HG03457 (cell line): ENCODE measurements at regions not wholly inside any gene's neighbourhood (a gene's known extent, or its start where the extent isn't known, plus 50 kb on each side); places are given as distances from the start of the nearest gene placed in this dataset.

Source experiments
- ATAC-seq: cut with Tn5 transposase; IDR thresholded peaks from one replicate; pipeline ENCODE4 v1.9.1; 2021; ENCODE audit warnings: moderate number of reproducible peaks; ENCODE audit not compliant: unreplicated experiment

GRCh38 chr18:78739882-78740677, 239.5 kb upstream of the SALL3 start:
- no peak for ATAC-seq

DNA sequence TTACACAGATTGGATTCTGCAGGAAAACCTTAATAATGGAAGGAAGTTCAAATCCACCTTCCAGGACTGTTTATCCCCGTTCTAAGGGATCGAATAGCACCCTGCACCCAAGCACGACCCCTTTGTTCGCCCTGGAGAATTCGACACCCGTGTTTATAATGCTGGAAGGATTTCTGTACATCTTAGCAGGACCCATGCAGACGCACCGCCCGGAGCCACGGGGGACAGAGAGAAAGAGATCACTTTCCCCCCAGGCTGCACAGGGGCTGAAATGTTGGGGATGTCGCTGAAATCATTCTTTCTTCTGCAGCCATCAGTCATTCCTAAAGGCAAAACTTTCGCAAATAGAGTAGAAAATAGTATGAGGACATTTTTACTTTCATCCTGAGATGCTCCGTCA, 238.7 kb upstream of the SALL3 start:
- no peak for ATAC-seq

DNA sequence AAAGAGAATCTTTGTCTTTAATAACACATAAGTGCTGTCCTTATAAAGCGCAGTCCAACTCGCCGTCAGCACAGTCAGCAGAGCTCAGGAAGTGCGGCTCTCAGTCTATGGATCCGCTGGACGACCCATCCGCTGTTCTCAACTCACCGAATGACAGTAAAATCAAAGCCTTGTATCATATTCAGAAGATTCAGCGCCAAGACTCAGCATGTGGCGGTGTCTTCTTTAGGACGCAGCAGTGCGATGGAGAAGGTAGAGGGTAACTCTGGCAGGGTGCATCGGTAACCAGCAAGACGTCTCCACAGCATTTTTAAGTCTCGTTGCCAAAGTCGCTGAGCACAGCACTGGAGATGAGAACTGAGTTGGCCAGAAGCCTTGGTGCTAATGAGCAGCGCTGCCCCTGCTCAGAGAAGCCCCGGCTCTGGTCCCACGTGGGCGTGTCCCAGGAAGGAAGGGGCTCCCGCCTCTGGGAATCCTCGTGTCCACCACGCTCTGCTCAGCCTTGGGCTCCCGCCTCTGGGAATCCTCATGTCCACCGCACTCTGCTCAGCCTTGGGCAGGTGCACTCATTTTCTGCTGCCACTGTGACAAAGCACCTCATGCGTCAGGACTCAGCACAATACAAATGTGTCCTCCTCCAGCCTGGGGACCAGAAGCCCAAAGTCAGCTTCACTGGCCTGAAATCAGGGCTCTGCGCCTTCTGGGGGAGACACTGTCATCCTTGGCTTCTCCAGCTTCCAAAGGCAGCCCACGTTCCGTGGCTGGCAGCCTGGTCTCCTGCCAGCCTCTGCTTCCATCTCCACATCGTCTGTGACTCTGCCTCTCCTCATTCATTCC, 238.0 kb upstream of the SALL3 start:
- ATAC-seq, result no peak

- ATAC-seq, result no peak
These were observed 237.3 kb upstream of the SALL3 start for GRCh38 chr18:78742218-78742745.

DNA sequence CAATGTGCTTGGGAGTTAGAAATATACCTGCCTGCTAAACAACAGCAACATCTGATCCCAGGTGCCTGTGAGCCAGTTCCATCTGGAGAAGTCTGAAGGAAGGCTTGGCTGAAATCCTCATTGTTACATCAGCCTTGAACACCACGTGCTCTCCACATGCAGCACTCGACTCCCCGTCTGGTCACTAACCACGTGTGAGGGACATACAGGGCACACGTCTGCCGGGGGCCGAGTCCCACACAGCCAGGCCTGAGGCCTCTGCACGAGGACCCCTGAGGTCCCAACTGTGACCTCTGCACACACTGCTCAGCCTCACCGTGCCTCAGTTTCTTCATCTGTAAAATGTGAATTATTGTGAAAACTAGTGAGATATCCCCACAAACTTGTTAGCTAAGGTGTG, 236.5 kb upstream of the SALL3 start:
- no peak for ATAC-seq

GRCh38 chr18:78751664-78752063, 228.0 kb upstream of the SALL3 start:
- ATAC-seq, result no peak

DNA sequence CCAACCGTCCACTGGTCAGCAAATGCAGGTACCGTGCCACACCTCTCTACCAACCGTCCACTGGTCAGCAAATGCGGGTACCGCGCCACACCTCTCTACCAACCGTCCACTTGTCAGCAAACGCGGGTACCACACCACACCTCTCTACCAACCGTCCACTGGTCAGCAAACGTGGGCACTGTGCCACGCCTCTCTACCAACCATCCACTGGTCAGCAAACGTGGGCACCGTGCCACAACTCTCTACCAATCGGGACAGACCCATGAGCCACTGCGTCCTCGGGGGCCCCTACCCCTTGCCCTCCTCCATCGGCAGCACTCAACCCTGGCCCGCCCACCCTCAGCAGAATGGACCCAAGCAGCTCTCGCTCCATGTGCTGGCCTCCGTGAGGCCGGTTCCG, 226.4 kb upstream of the SALL3 start:
- no peak for ATAC-seq

DNA sequence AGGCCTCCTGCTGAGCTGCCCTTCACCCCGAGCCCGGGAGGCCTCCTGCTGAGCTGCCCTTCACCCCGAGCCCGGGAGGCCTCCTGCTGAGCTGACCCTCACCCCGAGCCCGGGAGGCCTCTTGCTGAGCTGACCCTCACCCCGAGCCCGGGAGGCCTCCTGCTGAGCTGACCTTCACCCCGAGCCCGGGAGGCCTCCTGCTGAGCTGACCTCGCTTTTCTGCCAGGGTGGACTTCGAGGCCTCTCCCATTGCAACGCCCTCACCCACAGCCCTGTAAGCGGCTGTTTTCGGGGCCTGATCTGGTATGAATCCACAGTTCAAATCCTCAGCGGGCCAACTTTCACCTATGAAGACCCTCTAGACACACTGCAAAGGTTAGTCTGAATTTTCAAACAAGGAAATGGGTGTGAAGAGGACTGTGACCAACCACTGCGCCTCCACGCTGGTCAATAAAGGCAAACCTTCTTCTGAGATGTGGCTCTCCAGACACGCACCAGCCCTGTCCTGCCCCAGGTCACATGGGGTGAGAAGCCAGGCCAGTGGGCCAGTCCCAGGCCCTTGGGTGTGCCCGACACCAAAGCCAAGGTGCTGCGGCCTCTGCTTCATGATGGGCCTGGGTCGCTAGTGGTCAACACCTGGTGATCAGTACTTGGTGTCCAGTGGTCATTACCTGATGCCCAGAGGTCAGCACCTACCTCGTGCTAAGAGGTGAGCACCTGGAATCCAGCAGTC, 225.1 kb upstream of the SALL3 start:
- no peak for ATAC-seq

GRCh38 chr18:78757014-78757413, 222.6 kb upstream of the SALL3 start:
- no peak for ATAC-seq

DNA sequence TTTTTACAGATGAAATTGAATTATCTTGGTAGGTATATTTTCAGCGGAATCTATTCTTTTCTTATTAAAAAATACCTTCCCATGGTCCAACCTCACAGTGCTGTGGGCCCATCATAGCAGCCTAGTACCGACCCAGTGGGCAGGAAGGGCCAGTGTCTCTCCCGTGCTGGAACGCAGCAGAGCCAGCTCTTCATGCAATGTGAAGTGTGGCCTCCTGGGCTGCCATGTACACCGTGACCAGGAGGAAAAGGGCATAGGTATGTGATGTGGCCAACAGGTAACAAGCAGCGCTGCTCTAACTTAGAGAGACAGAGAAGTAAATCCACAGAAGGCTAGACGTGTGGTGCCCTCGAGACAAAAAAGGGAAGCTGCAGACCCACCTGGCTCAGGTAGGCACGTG, 221.1 kb upstream of the SALL3 start:
- ATAC-seq, result no peak

- ATAC-seq, result no peak
These were observed 216.9 kb upstream of the SALL3 start for GRCh38 chr18:78762753-78763152.

DNA sequence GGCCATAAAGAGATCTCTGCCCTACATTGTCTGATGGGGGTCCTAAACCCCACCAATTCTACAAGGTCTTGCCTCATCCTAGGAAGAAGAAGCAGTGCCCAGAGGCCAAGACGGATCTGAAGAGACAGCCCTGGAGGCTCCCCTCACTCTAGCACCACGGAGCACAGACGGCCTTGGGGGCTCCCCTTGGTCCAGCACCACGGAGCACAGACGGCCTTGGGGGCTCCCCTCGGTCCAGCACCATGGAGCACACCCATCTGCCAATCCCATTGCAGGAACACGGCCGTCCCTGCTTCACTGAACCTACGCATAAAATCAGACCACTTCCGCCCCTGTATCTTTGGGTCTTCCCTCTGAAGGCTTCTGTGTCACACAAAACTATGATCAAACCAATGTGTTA, 215.1 kb upstream of the SALL3 start:
- ATAC-seq, result no peak

DNA sequence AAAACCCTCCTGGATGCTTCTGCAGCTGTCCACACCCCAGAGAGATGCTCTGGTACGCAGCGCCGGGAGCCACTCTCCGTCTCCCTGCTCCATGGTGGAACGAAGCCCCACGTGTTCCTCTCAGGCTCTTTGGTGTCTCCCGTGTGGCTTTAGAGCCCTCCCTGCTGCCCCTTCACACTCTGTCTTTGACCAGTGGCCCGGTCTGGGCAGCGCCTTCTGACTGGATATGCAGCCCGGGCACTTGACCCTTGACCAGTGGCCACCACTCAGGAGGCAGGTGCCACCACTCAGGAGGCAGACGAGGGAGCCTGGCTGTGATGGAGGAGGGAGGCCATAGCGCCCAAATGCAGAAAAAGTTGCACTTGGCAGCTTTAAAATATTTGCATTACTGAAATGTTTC, 214.5 kb upstream of the SALL3 start:
- ATAC-seq, result no peak

DNA sequence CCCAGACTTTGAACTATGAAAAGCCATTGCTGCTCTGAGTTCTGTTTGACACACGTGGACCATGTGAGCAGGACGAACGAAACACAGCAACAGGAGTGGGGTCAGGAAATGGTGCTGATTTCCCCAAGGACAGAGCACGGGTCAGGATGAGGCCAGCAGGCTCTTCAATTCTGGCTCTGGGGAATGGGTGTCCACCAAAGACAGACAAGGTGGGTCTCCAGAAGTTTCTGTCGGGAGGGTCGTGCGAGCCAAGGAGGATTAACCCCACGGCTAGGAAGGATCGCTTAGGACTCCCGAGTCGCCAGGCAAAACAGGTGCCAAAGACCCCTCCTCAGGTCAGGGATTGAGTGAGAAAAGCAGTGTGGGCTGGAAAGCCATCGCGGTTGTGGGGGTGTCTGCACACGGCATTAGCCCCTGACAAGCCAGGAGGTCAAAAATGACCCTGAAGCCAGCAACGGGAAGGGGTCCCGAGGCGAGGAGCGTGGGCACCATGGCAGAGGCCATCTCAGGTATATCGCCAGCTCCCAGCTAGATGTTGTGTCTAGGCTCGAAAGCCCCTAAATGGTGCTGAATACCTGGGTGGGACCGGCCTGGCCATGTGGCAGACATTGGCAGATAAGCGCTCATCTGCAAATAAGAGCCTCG, 213.9 kb upstream of the SALL3 start:
- no peak for ATAC-seq

DNA sequence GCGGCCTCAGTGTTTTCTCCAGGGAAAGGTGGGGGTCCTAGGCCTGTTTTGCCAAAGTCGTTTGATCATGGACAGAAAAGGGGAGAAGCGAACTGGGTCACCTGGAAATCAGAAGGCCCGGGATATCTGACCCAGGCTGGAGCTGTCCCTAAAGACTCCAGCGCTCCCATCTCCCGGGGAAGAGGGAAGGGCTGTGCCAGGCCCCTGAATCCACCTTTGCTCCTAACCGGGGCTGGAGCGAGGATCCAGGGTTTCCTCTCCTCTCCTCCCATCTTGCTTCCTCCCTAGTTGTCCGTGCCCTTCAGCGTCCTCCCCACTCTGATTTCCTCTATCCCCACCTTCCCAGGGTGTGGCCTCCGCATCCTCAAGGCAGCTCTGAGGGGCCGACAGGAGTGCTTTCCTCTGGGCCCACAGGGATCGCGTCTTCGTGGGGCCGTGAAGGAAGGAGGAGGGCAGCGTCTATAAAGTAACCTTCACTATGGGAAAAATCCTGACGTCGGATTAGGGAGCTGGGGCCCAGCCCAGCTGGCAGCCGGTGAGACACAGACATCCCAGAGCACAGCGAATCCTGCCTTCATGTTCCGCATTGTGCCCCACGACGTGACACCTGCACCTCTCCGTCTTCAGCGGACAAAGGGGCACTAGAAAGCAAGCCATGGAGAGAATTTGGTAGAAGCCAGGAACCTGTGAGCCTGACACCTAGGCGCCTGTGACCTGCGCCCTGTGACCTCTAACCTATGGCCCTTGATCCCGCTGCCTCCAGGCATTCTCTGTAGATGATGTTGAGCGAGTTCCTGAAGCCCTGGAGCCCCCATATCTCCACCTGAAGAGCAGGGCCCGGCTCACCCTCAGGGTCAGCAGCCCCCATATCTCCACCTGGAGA, 212.7 kb upstream of the SALL3 start:
- no peak for ATAC-seq

- ATAC-seq, result no peak
These were observed 212.0 kb upstream of the SALL3 start for GRCh38 chr18:78767648-78768071.

DNA sequence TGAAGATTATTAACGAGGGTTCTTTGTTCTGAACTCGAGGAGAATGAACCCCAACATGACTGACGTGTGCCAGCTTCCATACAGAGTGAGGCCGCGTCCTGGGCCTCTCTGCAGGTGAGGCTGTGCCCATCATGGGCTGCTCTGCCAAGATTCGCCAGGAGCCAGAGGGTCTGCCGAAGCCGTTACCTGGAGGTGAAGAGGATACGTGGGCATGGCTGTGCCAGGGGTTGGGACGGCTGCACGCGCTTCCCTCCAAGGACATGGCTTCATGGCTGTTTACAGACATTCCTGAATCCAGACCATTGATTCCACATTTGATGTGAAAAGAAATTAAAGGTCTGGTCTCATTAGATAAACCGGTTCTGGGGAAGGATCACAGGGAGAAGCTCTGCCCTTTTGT, 211.4 kb upstream of the SALL3 start:
- ATAC-seq, result no peak

DNA sequence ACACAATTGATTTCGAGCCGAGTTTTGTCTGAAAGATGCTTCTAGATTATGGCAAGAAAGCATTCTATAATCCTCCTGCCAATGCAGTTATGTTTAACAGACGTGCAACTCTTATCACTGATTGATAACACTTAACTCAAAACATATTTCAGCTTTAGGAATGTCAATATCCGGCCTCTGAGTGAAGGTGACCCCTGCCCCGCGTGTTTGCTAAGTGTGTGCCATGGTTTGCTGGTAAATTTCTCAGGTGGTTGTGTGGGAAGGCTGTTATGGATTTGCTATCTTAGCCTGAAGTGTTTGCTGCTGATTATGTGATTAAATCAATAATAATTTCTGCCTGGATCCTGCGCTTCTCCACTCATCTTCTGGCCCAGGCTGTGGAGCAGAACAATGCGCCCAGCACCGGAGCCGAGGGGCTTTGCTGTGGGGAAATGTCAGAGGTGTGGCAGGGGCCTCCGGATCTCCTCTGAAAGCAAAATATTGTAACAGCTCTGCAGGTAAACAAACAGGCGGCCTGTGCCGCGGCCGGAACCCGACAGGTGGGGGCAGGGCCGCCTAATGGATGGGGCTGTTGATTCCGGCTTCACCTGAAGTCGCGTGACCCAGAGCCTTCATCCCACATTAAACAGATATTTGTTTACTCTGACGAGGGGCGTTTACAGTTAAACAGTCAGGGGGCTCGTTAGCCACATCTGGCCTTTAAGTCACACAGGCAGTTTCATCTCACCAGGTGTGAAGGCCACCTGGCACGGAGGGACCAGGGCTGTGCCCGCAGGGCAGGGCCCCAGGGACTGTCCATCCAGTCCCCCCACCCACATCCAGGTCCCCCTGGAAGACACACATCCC, 210.7 kb upstream of the SALL3 start:
- no peak for ATAC-seq

DNA sequence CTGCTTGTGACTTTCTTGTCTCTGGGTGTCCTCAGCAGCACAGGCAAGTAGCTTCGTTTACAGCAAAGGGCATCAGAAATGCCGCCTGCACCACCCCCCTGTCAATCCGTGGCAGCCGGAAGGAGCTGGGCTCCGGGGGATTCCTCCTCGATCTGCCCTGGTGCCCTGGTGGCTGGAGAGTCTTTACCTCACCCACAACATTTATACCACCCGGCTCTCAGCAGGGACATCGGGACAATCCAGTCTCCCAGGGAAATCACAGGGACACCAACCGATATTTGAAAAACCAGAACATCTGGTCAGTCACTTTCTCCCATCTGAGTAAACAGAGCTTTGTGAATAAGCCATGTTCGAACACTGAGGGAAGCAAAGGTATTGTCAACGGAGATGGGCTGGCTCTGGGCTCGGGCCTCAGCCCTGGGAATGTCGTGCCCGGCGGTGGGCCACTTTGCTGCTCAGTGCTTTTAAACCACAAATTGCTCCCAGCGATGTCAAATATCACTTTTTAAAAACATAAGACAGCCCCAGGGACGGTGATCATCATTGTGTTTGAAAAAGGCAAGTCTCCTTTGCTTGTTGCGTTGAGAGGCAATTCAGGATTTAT, 210.0 kb upstream of the SALL3 start:
- ATAC-seq, result no peak
